Right atrium auricular region (tissue), 2 donors: ENCODE measurements at regions not wholly inside any gene's neighbourhood (a gene's known extent, or its start where the extent isn't known, plus 50 kb on each side); places are given as distances from the start of the nearest gene placed in this dataset.

Experiments
- DNase-seq: peaks from one replicate; pipeline ENCODE4 v3.0.0-alpha.2; 2019; ENCODE audit warnings: low spot score
- H3K27ac ChIP-seq, 2 donors: fragments of 200-600 bp; sonication (generic); 1 replicate in 1 of 2; 2 replicates in 1 of 2; pipeline ENCODE4 v1.5.1; 2016 to 2019
- H3K27me3 ChIP-seq, 2 donors: fragments of 200-600 bp; sonication (generic); one replicate each; pipeline versions ENCODE4 v1.5.1 to v1.6.0; 2017 to 2019
- H3K36me3 ChIP-seq: fragments of 200-600 bp; sonication (generic); one replicate; pipeline ENCODE4 v1.5.1; 2016
- H3K4me1 ChIP-seq, 2 donors: fragments of 200-600 bp; sonication (generic); one replicate each; pipeline versions ENCODE4 v1.5.1 to v1.6.0; 2017 to 2019
- H3K4me3 ChIP-seq, 2 donors: fragments of 200-600 bp; sonication (generic); 1 replicate in 1 of 2; 2 replicates in 1 of 2; pipeline ENCODE4 v1.5.1; 2017 to 2019; ENCODE audit warnings: mild to moderate bottlenecking in 1 of 2, moderate library complexity in 1 of 2
- H3K9me3 ChIP-seq, 2 donors: fragments of 200-600 bp; sonication (generic); one replicate each; pipeline ENCODE4 v1.5.1; 2019
- TF ChIP-seq, protein P1 (sequence below), 2 donors: fragments of 200-600 bp; sonication (generic); IDR thresholded peaks; one replicate each; pipeline ENCODE4 v1.5.1; 2019; ENCODE audit warnings: antibody characterized with exemption in 2 of 2

- TF ChIP-seq, protein P1, sequence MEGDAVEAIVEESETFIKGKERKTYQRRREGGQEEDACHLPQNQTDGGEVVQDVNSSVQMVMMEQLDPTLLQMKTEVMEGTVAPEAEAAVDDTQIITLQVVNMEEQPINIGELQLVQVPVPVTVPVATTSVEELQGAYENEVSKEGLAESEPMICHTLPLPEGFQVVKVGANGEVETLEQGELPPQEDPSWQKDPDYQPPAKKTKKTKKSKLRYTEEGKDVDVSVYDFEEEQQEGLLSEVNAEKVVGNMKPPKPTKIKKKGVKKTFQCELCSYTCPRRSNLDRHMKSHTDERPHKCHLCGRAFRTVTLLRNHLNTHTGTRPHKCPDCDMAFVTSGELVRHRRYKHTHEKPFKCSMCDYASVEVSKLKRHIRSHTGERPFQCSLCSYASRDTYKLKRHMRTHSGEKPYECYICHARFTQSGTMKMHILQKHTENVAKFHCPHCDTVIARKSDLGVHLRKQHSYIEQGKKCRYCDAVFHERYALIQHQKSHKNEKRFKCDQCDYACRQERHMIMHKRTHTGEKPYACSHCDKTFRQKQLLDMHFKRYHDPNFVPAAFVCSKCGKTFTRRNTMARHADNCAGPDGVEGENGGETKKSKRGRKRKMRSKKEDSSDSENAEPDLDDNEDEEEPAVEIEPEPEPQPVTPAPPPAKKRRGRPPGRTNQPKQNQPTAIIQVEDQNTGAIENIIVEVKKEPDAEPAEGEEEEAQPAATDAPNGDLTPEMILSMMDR (IDR thresholded peaks at IDR 0.05): no peak
- DNase-seq: no peak
- Histone ChIP-seq H3K9me3 (no peaks in the 10 kb centered on the region), H3K4me1 (no peaks in the 10 kb centered on the region), H3K4me3 (no peak overlapping the region), H3K27ac (no peak overlapping the region), H3K36me3 (no peaks in the 10 kb centered on the region), H3K27me3 (no peaks in the 10 kb centered on the region)
Measured at GRCh38 chr5:63255594-63255993, 677.0 kb downstream of the LRRC70 start.

DNA sequence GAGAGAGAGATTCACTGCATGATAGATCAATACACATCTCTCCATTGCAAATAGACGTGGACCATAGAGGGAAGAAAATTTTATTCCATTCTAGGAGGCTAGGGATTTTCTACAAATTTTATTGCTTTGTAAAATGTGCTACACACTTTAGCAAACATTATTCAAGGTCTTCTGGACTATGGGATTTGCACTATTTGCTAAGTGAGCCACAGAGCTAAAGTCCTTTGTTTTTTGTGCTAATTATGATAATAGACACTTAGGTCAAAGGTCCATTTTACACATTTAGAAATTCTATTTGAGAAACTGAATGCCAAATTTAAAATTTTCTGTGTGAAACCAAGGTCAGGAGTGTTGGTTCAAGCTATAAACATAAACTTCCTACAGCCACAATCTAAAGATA, 672.3 kb downstream of the LRRC70 start:
- TF ChIP-seq, protein P1 (IDR thresholded peaks at IDR 0.05): no peak
- Histone ChIP-seq H3K9me3 (no peaks in the 10 kb centered on the region), H3K4me3 (no peak overlapping the region), H3K27me3 (no peaks in the 10 kb centered on the region), H3K4me1 (no peaks in the 10 kb centered on the region), H3K36me3 (no peaks in the 10 kb centered on the region), H3K27ac (no peak overlapping the region)
- DNase-seq: no peak

DNA sequence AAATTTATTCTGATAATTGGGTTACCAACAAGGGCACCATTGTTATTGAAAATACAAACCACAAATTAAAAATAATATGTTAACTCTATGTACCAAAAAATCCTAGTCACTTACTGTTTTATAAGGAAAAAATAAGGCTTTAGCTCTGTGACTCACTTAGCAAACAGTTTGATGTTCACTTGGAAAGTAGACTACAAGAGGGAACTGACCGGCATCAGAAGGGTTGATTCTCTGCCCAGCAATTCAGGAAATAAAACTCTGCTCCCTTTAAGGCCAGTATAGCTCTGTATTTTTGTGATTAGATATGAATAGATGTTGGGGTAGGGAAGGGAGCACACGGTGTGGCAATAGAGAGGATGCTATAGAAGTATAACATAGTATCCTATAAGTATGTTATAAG, 671.3 kb downstream of the LRRC70 start:
- TF ChIP-seq, protein P1 (IDR thresholded peaks at IDR 0.05): no peak
- Histone ChIP-seq H3K36me3 (no peaks in the 10 kb centered on the region), H3K27ac (no peak overlapping the region), H3K4me1 (no peaks in the 10 kb centered on the region), H3K9me3 (no peaks in the 10 kb centered on the region), H3K27me3 (no peaks in the 10 kb centered on the region), H3K4me3 (no peak overlapping the region)
- no peak for DNase-seq

GRCh38 chr5:63247651-63248050, 669.0 kb downstream of the LRRC70 start:
- Histone ChIP-seq H3K4me3 (no peak overlapping the region), H3K27me3 (no peaks in the 10 kb centered on the region), H3K27ac (no peak overlapping the region), H3K4me1 (no peaks in the 10 kb centered on the region), H3K9me3 (no peaks in the 10 kb centered on the region), H3K36me3 (no peaks in the 10 kb centered on the region)
- no peak for DNase-seq
- TF ChIP-seq, protein P1 (IDR thresholded peaks at IDR 0.05): no peak

GRCh38 chr5:63245271-63245670, 666.7 kb downstream of the LRRC70 start:
- H3K4me3 ChIP-seq: no peak overlapping the region
- no peaks in the 10 kb centered on the region for H3K27me3 ChIP-seq
- no peaks in the 10 kb centered on the region for H3K9me3 ChIP-seq
- H3K4me1 ChIP-seq: no peaks in the 10 kb centered on the region
- DNase-seq: no peak
- H3K36me3 ChIP-seq: no peaks in the 10 kb centered on the region
- H3K27ac ChIP-seq: no peak overlapping the region
- TF ChIP-seq, protein P1 (IDR thresholded peaks at IDR 0.05): no peak

DNA sequence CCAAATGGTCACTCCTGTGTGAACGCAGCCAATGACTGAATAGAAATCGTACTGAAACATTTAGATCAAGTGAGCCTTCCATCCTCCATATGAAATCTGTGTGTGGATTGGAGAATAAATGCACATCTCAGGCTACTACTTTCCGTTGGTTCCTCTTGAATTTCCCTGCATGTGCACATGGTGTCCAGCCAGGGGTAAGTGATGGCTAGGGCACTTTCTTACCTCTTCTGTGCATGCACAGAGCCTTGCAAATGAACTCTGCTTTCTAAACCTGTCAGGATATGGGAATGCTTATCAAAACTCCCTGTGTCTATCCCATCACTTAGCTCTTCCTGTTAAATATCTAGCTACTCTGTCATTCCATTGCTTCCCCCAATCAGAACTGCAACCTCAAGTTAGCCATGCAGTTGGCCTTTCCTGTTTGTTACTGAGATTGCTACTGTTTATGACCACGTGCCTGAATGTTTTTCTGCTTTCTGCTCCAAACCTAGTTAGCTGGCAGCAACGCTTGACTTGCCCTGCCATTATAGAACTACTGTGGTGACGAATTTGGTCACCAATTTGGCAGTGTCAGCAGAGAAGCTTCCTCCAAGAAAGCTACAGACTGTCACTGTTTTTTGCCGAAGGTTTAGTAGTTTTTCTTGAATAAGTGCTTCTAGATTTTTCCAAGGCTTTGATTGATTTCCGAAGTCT, 661.6 kb downstream of the LRRC70 start:
- Histone ChIP-seq H3K4me3 (no peak overlapping the region), H3K4me1 (no peaks in the 10 kb centered on the region), H3K27me3 (no peaks in the 10 kb centered on the region), H3K27ac (no peak overlapping the region), H3K9me3 (no peaks in the 10 kb centered on the region), H3K36me3 (no peaks in the 10 kb centered on the region)
- TF ChIP-seq, protein P1 (IDR thresholded peaks at IDR 0.05): no peak
- no peak for DNase-seq
